Right ventricle myocardium inferior (tissue), 1 donor: ENCODE measurements at regions not wholly inside any gene's neighbourhood (a gene's known extent, or its start where the extent isn't known, plus 50 kb on each side); places are given as distances from the start of the nearest gene placed in this dataset.

ENCODE experiments used
- ATAC-seq: fragments of 200-7000 bp; cut with Tn5 transposase; one replicate; pipeline ENCODE4 v1.9.1; 2020; ENCODE audit warnings: mild to moderate bottlenecking, moderate library complexity
- DNase-seq: peaks from one replicate; pipeline ENCODE4 v3.0.0; 2021; ENCODE audit errors: missing footprints
- intact Hi-C: fragments of 100-400 bp; cut with DNase I; formaldehyde crosslinking; loops from one replicate; pipeline ENCODE4 v1.11.0; 2022
- donor health status: DM: no; HTN: yes; CAD: no; lungs with severe emphysema.

DNA sequence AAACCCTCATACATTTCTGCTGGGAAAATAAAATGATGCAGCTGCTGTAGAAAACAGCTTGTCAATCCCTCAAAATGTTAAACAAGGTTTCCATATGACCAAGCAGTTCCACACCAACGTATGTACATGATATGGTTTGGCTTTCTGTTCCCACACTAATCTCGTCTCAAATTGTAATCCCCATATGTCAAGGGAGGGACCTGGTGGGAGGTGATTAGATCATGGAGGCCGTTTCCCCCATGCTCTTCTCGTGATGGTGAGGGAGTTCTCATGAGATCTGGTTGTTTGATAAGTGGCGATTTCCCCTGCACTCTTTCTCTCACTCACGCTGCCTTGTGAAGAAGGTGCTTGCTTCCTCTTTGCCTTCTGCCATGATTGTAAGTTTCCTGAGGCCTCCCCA, 100.6 kb upstream of the SLC24A5 start:
- DNase-seq: no peak
- ATAC-seq: no peak
- intact Hi-C loops: no loop called here

GRCh38 chr15:48021336-48022086, 99.3 kb upstream of the SLC24A5 start:
- ATAC-seq (no peak), DNase-seq (no peak)
- intact Hi-C loops: no loop called here

- intact Hi-C loops: no loop called here
- DNase-seq (no peak), ATAC-seq (no peak)
These were observed 95.7 kb upstream of the SLC24A5 start for GRCh38 chr15:48025118-48025517.

DNA sequence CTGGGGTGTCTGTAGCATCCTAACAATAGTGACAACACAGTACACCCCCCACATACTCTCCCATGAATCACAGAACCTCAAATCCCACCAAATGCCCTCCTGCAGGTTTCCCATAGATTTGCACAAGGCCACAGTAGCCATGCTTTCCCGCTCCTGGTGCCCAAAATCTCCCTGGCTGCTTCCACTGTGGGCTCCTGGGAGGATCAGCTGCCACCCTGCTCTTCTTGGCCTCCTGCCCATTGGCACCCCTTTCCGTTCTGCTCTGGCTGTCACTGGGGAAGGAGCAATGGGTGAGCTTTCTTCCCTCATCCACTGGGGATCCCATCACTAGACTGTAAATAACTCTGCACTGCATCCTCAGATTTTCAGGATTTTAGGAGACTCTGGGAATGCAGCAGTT, 92.1 kb upstream of the SLC24A5 start:
- ATAC-seq (no peak), DNase-seq (no peak)
- intact Hi-C loops: no loop called here

DNA sequence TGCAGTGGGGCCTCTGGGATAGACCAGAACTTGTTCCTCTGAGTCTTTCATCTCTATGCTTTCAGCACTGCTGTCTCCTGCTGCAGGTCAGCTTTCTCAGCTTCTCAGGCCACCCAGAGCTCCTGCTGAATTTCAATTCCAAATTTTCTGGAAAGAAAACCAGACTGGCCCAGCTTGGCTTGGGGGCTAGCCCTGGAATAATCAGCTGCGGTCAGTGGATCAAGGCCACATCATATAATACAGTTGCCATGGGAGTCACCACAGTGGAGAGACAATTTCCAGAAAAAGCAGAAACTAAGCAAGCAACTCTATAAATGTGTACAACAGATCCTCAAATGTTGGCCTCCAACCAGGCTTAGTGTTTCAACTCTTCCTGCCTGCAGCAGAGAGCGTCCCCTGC, 91.1 kb upstream of the SLC24A5 start:
- ATAC-seq: no peak

DNA sequence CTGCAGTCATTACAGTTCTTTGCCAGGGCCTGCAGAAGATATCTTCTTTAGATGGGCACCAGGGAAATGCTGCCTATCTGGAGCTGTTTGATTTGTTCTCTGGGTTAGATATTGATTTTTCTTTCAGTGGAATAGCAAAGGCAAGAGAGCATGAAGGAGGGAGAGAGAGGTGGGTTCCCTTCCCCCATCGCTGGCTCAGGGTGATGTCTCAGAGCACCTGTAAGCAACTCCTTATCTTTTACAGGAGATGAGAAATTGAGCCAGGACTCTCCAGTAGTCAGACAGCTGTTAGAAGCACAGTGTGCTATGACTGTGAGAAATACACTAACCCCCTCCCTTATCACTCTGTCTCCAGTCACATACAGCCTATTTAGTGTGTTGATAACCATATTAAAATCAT, 89.3 kb upstream of the SLC24A5 start:
- intact Hi-C loops: no loop called here
- no peak for DNase-seq
- no peak for ATAC-seq

More for the DNA sequence above, 91.1 kb upstream of the SLC24A5 start:
- intact Hi-C loops: no loop called here
- no peak for DNase-seq

- ATAC-seq: no peak
- intact Hi-C loops: no loop called here
- DNase-seq: no peak
These were observed 88.8 kb upstream of the SLC24A5 start for GRCh38 chr15:48031973-48032372.

GRCh38 chr15:48032911-48033310, 87.9 kb upstream of the SLC24A5 start:
- intact Hi-C loops: no loop called here
- DNase-seq (no peak), ATAC-seq (no peak)

GRCh38 chr15:48038221-48038620, 82.6 kb upstream of the SLC24A5 start:
- DNase-seq (no peak), ATAC-seq (no peak)
- intact Hi-C loops: no loop called here

GRCh38 chr15:48040166-48040817, 80.5 kb upstream of the SLC24A5 start:
- ATAC-seq (no peak), DNase-seq (no peak)
- intact Hi-C loops: no loop called here

GRCh38 chr15:48041454-48041853, 79.3 kb upstream of the SLC24A5 start:
- no peak for DNase-seq
- intact Hi-C loops: no loop called here
- no peak for ATAC-seq

DNA sequence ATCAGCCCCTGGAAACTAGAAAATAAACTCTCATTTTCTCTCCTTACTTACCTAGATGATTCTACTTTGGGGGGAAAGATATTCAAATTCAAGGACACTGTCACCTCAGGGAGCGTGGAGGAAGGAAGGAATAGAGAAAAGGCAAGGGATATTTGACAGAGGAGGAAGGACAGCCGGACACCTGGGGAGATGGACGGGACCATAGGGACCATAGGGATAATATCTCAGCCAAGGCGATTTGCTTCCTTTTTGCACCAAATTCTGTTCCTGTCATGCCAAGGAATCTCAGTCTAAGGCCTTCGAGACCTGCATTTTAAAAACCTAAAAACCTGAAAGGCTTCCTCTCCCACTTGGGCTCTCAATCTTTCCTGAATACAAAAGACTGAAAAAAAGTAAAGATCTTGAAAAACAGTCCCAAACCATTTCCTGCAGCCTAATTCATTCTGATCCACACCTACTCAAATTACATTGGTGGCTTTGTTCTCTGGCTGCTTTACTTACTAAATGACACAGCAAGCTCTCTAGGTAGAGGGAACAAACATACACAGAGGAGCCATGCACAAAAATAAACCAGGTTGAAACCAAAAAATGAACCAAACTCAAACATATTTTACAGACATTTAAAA, 73.9 kb upstream of the SLC24A5 start:
- intact Hi-C loops: no loop called here
- DNase-seq (no peak), ATAC-seq (no peak)

GRCh38 chr15:48049736-48050135, 71.1 kb upstream of the SLC24A5 start:
- intact Hi-C loops: no loop called here
- no peak for ATAC-seq
- no peak for DNase-seq

DNA sequence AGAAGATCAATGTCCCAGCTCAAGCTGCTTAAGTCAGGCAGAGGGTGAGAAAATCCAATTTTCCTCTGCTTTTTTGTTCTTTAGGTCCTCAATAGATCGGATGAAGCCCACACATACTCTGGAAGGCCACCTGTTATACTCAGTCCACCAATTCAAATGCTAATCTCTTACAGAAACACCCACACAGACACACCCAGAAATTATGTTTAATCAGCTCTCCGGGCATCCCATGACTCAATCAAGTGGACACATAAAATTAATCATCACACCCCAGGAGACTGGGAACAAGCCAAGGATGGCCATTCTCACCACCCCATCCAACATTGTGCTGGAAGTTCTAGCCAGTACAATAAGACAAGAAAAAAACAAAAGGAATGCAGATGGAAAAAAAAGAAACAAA, 67.8 kb upstream of the SLC24A5 start:
- DNase-seq (no peak), ATAC-seq (no peak)
- intact Hi-C loops: no loop called here

DNA sequence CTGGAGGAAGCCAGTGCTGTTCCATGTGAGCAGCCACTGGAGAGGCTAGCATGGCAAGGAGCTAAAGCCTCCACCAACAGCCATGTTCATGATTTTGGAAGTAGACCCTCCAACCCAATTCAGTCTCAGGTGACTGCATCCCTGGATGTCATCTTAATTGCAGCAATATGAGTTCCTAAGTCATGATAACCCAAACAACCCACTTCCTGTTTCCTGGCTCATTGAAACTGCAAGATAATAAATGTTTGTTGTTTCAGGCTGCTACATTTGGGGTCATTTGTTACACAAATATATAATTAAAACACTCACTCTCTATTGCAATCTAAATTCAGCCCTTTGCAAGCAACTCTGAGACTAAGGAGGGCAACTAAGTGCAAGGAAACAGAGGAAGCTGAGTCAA, 62.4 kb upstream of the SLC24A5 start:
- intact Hi-C loops: no loop called here
- ATAC-seq: no peak
- no peak for DNase-seq

DNA sequence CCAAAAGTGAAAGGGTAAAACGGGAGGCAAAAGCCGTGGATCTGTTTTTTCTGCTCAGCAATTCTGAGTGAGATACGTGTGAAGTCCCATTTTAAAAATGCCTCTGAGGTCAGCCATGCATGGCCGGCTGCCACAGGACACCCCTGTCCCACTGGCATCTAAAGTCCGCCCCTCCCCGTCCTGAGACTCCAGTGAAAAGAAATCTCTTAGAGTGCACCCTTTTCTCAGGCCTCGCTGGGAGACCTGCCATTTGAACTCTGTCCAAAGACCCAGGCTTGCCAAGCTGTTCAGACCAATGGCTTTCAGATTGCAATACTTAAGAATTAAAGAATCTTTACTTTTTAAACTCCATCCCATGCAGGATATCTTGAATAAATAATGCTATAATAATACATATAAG, 61.0 kb upstream of the SLC24A5 start:
- no peak for ATAC-seq
- no peak for DNase-seq
- intact Hi-C loops: no loop called here

GRCh38 chr15:48060396-48060795, 60.4 kb upstream of the SLC24A5 start:
- no peak for ATAC-seq
- no peak for DNase-seq
- intact Hi-C loops: no loop called here

DNA sequence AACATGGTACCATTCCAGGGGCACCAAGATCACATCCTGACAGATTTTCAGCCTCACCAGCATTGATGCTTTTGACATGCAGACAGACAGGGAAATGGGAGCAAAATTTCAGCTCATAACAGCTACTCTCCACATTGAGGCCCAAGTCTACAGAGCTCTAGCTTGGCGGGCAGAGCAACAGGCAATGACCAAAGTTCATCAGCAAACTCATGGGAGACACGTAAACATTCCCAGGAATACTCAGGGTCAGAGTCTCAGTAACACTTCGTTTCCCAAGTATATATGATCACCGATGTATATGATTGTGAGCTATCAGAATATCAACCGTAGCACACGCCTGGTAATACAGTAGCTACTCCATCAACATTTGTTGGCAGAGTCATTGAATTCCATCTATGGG, 59.2 kb upstream of the SLC24A5 start:
- DNase-seq (no peak), ATAC-seq (no peak)
- intact Hi-C loops: no loop called here

DNA sequence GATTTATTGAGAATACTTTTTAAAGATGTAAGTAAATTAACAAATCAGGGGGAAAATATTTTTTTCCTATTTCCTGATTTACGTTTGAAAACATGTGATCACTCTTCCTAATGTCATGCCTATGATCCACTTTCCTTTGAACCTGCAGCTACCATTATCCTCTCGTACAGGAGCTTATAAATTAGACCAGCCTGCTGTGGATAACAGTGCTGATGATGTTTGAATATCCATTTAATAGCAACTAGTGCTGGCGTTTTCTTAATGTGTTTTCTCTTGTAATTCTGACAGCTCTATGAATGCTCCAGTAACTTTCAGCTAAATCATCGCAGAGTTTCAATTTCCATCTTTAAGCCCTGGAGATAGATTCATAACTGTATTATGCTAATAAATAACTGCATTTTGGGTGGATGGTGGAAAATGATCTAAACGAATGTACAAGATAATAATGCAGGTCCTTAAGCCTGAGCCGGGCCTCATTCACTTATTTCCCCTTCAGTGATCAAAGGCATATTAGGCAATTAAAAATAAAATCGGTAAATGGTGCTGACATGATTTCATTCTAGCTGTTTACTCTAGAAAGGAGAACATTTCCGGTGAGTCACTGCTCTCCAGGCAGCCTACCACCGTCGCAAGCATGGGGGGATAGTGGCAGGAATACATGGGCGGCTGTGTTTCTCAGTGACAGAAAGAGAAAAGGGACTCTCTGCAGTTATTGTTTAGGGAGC, 58.5 kb upstream of the SLC24A5 start:
- no peak for DNase-seq
- no peak for ATAC-seq
- intact Hi-C loops: no loop called here
